OCI-LY1 (cell line): ENCODE measurements at regions not wholly inside any gene's neighbourhood (a gene's known extent, or its start where the extent isn't known, plus 50 kb on each side); places are given as distances from the start of the nearest gene placed in this dataset.

Experiments
- H2AFZ ChIP-seq: fragments of 200-600 bp; sonication (generic), shearing (Covaris generic); 2 replicates; pipeline ENCODE4 v1.6.0; 2014; ENCODE audit warnings: antibody characterized with exemption, mild to moderate bottlenecking, low read length
- H3F3A ChIP-seq: fragments of 200-600 bp; sonication (generic), shearing (Covaris generic); 2 replicates; pipeline ENCODE4 v1.6.0; 2014; ENCODE audit warnings: mild to moderate bottlenecking, antibody characterized with exemption, low read length, moderate library complexity; ENCODE audit not compliant: insufficient read depth
- H3K27ac ChIP-seq: fragments of 200-600 bp; sonication (generic); 2 replicates; pipeline ENCODE4 v1.5.1; 2014; ENCODE audit warnings: low read length, mixed run types, mild to moderate bottlenecking, low read depth; ENCODE audit not compliant: poor library complexity, severe bottlenecking
- H3K27me3 ChIP-seq: fragments of 200-600 bp; sonication (generic); 2 replicates; pipeline ENCODE4 v1.6.0; 2014; ENCODE audit warnings: antibody characterized with exemption, mild to moderate bottlenecking, low read length, moderate library complexity; ENCODE audit not compliant: insufficient read depth
- H3K36me3 ChIP-seq: fragments of 200-600 bp; sonication (generic); 2 replicates; pipeline ENCODE4 v1.6.1; 2014; ENCODE audit warnings: mild to moderate bottlenecking, antibody characterized with exemption, low read length, moderate library complexity, mixed read lengths; ENCODE audit not compliant: insufficient read depth
- H3K4me1 ChIP-seq: fragments of 200-600 bp; sonication (generic); 2 replicates; pipeline ENCODE4 v1.5.1; 2014; ENCODE audit warnings: mild to moderate bottlenecking, low read length, moderate library complexity; ENCODE audit not compliant: insufficient read depth, severe bottlenecking
- H3K4me2 ChIP-seq: fragments of 200-600 bp; sonication (generic), shearing (Covaris generic); 2 replicates; pipeline ENCODE4 v1.6.1; 2014; ENCODE audit warnings: low read length
- H3K4me3 ChIP-seq: fragments of 200-600 bp; sonication (generic); 2 replicates; pipeline ENCODE4 v1.5.1; 2014; ENCODE audit warnings: low read length, low read depth, mild to moderate bottlenecking, mixed read lengths; ENCODE audit not compliant: poor library complexity, severe bottlenecking
- H3K79me2 ChIP-seq: fragments of 200-600 bp; shearing (Covaris generic); 2 replicates; pipeline ENCODE4 v1.6.1; 2016; ENCODE audit warnings: mixed run types, low read length, mixed read lengths; ENCODE audit not compliant: insufficient read depth
- H3K9ac ChIP-seq: fragments of 200-600 bp; sonication (generic), shearing (Covaris generic); 2 replicates; pipeline ENCODE4 v1.6.1; 2014; ENCODE audit warnings: mild to moderate bottlenecking, low read length, mixed read lengths
- H3K9me2 ChIP-seq: fragments of 200-600 bp; sonication (generic), shearing (Covaris generic); 2 replicates; pipeline ENCODE4 v1.6.1; 2014; ENCODE audit warnings: low read depth, mild to moderate bottlenecking, low read length, mixed read lengths
- H3K9me3 ChIP-seq: fragments of 200-600 bp; shearing (Covaris generic); 2 replicates; pipeline ENCODE4 v1.6.1; 2014; ENCODE audit warnings: low read length, mixed read lengths
- H4K20me1 ChIP-seq: fragments of 200-600 bp; sonication (generic), shearing (Covaris generic); 2 replicates; pipeline ENCODE4 v1.6.0; 2016; ENCODE audit warnings: mild to moderate bottlenecking, low read length; ENCODE audit not compliant: insufficient read depth
- CTCF ChIP-seq: fragments of 200-600 bp; sonication (generic), shearing (Covaris generic); IDR thresholded peaks from 2 replicates; pipeline ENCODE4 v1.5.1; 2017; ENCODE audit warnings: mild to moderate bottlenecking, antibody characterized with exemption, low read length, moderate library complexity, mixed read lengths
- EZH2 ChIP-seq: fragments of 200-600 bp; sonication (generic), shearing (Covaris generic); IDR thresholded peaks from 2 replicates; pipeline ENCODE4 v1.8.0; 2017; ENCODE audit warnings: borderline replicate concordance, mixed run types, mild to moderate bottlenecking, antibody characterized with exemption, low read length, moderate library complexity, mixed read lengths

GRCh38 chr10:44186150-44186549, 198.7 kb downstream of the CXCL12 start:
- H3K27ac ChIP-seq, result no peak overlapping the region

GRCh38 chr10:44185315-44185666, 199.6 kb downstream of the CXCL12 start:
- Histone ChIP-seq H3K27me3 (no peaks in the 10 kb centered on the region), H3K4me1 (no peaks in the 10 kb centered on the region), H3K9ac (no peak overlapping the region), H3K9me3 (no peaks in the 10 kb centered on the region), H3K79me2 (no peaks in the 10 kb centered on the region), H3K27ac (no peak overlapping the region), H3K36me3 (no peaks in the 10 kb centered on the region), H3K9me2 (no peaks in the 10 kb centered on the region), H4K20me1 (no peaks in the 10 kb centered on the region), H3K4me2 (no peak overlapping the region), H2AFZ (no peak overlapping the region), H3K4me3 (no peak overlapping the region), H3F3A (no peaks in the 10 kb centered on the region)
- TF ChIP-seq EZH2 (no peak), CTCF (no peak)

More at GRCh38 chr10:44186150-44186549, 198.7 kb downstream of the CXCL12 start:
- no peaks in the 10 kb centered on the region for H3K27me3 ChIP-seq
- H3K9me3 ChIP-seq, result no peaks in the 10 kb centered on the region
- no peak overlapping the region for H2AFZ ChIP-seq
- no peak overlapping the region for H3K4me2 ChIP-seq
- H3K36me3 ChIP-seq, result no peaks in the 10 kb centered on the region
- no peaks in the 10 kb centered on the region for H4K20me1 ChIP-seq
- no peaks in the 10 kb centered on the region for H3F3A ChIP-seq
- H3K4me3 ChIP-seq, result no peak overlapping the region
- TF ChIP-seq CTCF (no peak), EZH2 (no peak)
- no peaks in the 10 kb centered on the region for H3K4me1 ChIP-seq
- H3K79me2 ChIP-seq, result no peaks in the 10 kb centered on the region
- H3K9me2 ChIP-seq, result no peaks in the 10 kb centered on the region
- H3K9ac ChIP-seq, result no peak overlapping the region

- Histone ChIP-seq H3K79me2 (no peaks in the 10 kb centered on the region), H3K27ac (no peak overlapping the region), H3K4me2 (no peak overlapping the region), H3F3A (no peaks in the 10 kb centered on the region), H3K27me3 (no peaks in the 10 kb centered on the region), H4K20me1 (no peaks in the 10 kb centered on the region), H3K4me3 (no peak overlapping the region), H3K9ac (no peak overlapping the region), H3K36me3 (no peaks in the 10 kb centered on the region), H3K9me3 (no peaks in the 10 kb centered on the region), H2AFZ (no peak overlapping the region), H3K9me2 (no peaks in the 10 kb centered on the region), H3K4me1 (no peaks in the 10 kb centered on the region)
- TF ChIP-seq EZH2, result no peak
- TF ChIP-seq CTCF, result no peak
These were observed 200.1 kb downstream of the CXCL12 start for GRCh38 chr10:44184633-44185314.
